ENCODE measurements at regions not wholly inside any gene's neighbourhood (a gene's known extent, or its start where the extent isn't known, plus 50 kb on each side); places are given as distances from the start of the nearest gene placed in this dataset.
A peak's percentile ranks its signal among the peaks of the same experiment; 100 is the strongest.

DNA sequence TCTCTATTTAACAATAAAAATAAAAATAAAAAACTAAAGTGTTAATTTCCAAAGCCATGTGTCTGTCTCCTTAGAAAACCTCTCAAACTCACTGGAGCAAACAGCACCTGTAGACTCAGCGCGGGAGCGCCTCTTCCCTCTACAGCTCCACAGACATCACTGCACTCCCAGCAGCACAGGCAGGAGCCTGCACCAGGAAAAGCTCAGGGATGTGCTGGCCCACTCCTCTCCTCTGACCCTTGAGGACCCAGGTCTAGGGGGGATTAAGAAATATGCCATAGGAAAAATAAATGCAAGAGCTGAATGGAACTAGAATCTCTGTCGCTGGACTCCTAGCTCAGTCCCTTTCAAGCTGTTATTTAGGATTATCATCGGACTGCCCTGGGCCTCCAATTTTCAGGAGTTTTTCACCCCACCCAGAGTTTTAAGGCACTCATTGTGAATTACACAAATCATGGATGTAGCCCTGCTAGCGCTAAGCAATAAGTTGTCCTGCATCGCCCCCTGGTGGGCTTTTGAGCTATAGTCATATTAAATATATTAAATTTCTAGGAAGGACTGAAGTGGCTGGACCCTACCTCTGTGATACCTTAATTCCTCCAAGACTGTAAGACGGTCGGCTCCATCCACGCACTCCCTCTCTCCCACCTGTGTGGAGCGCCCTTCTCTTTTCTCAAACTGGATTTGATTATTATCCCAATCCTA is 333.9 kb downstream of the UQCRFS1 start:
- peak; percentile 31 for DNase-seq

DNA sequence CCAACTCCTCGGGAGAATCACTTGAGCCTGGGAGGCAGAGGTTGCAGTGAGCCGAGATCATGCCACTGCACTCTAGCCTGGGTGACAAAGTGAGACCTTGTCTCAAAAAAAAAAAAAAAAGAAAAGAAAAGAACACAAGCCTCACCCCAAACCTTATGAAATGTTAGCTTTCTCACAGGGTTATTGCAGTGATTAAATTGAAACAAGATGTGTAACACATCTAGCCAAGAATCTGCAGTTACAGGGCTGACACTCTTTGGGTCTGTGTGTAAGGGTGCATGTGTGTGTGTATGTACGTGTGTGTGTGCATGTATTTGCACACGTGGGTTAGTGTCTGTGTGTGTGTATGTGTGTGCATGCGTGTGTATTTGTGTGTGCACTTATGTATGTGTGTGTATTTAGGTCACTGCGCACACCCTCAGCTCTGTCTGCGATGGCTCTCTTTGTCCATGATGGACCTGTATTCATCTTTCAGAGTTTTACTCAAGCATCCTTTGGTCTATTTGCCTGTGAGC is 336.3 kb downstream of the UQCRFS1 start:
- DNase-seq, result no peak

DNA sequence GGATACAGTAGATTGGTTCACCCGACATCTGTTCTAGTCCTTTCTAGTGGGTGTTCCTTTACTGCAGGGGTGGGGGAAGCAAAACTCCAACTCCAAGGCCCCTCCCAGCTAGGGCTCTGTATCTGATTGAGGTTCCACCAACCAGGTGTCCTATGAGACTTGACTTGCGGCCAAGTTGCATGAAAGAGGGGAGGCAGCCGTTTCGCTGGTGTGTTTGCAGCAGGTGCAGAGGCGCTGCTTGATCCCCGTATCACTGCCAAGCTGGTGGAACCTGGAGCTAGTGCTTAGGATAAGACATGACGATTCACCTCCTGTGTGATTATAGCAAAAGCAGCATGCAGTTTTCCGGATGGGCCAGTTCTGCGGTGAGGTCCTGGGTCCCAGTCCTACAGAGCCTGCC is 338.2 kb downstream of the UQCRFS1 start:
- DNase-seq, result no peak

DNA sequence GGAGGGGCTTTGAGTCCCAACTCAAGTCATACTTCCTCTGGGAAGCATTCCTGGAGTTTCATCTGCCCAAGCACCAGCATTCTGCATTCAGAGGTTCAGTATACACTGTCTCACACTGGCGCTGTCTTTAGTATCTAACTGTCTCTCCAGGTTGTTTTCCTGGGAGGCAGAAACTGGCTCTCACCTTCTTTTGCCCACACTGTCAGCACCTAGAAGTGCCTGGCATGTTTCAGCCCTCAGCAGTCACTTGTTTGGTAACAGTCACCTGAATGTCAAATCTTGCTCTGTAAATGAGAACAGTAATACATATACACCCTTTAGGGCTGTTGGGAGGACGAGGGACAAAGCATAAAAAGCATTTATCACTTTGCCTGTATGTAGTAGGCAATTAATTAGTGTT is 339.6 kb downstream of the UQCRFS1 start:
- DNase-seq, result no peak

DNA sequence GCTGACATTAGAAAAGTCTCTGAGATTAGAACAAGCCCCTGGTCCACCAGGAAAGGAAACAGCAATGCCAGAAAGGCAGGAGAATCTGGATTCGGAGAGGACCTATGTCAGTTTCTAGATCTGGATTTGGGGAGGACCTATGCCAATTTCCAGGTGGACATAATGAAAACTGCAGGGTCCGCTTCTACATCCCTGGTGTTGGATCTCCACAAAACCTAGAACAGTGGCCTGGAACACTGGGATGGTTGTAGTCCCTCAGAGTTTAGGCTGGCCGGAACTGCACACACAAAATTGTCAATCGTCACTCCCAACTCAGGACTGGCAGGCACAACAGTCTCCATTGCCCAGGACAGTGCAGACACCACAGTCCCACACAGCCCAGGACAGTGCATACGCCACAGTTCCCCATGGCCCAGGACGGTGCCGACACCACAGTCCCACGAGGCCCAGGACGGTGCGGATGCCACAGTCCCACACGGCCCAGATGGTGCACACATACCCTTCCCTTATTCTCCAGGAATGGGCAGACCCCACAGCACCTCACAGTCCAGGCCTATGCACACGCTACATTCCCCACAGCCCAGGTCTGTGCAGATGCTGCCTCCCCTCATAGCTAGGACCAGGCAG is 341.7 kb downstream of the UQCRFS1 start:
- no peak for DNase-seq

DNA sequence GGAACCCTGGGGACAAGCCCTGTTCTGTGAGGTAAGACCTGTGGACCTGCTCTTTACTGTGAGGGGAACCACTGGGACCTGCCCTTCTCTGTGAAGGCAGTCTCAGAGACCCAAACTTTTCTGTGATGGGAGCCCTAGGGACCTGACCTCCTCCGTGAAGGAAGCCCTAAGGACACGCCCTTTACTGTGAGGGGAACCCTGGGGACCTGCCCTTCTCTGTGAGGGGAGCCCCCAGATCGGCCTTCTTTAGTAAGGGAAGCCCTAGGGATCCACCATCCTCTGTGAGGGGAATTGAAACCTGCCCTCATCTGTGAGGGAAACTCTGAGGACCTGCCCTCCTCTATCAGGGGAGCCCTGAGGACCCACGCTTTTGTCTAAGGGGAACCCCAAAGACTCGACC is 343.5 kb downstream of the UQCRFS1 start:
- DNase-seq, result no peak

DNA sequence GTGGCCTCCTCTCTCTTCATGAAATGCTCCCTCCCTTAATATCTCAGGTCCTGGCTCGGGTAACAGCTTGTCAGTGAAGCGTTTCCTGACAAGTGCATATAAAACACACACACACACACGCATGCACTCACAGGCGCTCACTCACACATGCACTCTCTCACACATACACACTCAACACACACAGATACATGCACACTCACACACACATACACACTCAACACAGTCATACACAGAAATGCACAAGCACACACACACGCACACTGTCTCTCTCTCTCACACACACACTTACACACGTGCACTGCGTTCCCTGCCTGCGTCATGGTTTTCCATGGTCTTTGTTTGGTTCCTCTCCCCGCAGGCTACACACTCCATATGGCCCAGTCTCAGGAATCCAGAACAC is 344.1 kb downstream of the UQCRFS1 start:
- no peak for DNase-seq

DNA sequence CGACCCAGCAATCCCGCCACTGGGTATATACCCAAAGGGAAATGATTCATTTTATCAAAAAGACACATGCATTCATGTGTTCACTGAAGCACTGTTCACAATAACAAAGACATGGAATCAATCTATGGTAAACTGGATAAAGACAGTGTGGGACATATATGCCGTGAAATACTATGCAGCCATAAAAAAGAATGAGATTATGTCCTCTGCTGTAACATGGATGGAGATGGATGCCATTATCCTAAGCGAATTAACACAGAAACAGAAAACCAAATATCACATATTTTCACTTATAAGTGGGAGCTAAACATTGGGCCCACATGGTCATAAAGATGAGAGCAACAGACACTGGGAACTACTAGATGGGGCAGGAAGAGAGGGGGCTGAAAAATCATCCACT is 345.0 kb downstream of the UQCRFS1 start:
- DNase-seq, result no peak

DNA sequence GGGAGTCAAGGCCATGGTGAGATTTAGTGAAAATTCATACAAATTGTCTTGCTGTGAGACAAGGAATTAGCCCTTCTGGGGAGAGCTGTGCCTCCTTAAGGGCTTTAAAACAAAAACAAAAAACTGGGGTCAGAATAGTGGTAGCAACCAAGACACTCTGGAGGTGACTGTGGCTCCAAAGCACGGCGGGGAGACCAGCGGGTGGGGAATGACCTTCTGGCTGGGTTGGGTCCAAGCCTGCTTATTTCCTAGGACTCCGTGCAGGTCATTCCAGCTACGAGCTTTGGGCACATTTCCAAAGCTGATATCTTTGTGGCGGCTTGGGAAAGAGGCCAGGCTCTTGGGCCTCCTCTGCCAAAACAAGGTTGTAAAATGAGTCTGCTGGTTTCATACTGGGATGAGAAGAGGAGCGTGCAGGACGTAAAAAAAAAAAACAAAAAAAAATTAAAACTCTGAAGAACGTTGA is 348.3 kb downstream of the UQCRFS1 start:
- no peak for DNase-seq

DNA sequence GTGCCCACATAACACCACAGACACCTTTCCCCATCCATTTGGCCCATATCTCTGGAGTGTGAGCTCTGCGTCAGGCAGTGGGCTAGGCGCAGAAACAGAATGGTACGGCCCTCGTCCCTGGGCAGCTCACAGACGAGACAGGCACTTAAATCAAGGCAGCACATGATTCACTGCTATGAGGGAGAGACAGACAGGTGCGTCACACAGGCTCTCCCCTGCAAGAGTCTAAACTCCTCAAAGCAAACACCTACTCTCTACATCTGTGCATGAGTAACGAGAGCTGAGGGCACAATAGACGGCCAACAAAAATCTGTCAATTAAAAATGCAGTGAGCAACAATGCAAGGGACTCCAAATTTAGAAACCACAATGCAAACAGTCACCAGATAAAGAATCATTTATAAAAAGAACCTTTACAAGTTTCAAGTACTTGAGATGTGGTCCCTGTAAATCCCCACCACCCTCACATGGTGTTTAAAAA is 348.9 kb downstream of the UQCRFS1 start:
- no peak for DNase-seq

DNA sequence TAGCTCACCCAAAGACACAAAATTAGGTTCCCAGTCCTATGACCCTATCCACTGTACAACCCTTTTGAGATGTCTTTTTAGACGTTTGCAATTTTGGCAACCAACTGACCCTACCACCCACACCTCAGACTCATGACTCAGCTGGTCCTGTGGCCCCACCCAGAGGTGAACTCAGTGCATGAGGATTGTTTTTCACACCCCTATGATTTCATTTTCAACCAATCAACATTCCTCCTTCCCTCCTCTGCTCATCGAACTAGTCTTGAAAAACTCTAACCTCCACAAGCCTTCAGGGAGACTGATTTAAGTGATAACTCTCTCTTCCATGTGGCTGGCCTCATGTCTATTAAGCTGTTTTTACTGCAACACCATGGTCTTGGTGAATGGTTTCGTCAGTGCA is 350.7 kb downstream of the UQCRFS1 start:
- DNase-seq, result no peak

DNA sequence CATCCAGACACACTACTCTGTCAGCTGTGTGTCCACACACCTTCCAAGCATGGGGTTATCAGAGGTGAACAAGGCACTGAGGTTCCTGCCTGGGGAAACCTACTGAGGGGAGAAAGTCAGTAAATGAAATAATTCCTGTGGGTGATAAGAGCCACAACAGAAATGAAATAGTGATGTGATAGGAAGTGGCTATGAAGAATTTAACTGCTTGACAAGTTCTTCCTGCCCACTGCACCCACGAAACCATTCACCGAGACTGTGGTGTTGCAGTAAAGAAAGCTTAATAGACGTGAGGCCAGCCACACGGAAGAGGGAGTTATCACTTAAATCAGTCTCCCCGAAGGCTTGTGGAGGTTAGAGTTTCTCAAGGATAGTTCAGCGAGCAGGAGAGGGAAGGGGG is 353.1 kb downstream of the UQCRFS1 start:
- no peak for DNase-seq

DNA sequence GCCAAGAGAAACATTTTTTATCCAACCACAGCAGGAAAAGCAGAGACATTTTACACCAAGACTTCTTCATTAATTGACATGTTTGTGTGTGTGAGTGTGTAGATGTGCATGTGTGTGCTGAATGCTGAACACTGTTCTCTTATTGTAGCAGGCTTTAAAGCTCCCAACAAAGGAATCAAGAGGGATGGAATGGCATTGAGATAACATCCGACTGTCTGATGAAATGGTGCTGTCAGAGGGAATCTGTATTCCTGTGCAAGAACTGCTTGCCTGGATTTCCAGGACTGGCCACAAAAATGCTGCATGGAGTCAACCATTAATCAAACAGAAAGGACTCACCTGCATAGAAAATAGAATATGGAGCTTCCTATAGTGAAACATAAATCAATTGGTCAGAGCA is 354.0 kb downstream of the UQCRFS1 start:
- no peak for DNase-seq

DNA sequence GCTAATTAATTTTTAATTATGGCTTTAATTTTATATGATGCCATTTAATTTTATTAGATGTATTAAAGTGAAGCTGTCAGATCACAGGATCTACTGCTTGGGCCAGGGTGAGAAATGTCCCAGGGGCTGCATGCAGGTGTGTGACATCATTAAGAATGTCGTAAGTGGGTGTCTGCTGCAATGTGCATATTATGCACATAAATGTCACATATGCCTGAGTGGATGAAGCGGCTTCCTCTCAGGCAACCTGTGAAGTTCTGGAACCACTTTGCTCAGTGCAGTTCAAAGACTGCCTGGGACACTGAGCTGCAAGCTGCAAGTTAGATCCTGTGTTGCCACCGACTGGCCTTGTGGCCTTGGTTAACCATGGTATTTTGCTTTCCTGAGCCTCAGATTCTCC is 355.0 kb downstream of the UQCRFS1 start:
- DNase-seq, result no peak

DNA sequence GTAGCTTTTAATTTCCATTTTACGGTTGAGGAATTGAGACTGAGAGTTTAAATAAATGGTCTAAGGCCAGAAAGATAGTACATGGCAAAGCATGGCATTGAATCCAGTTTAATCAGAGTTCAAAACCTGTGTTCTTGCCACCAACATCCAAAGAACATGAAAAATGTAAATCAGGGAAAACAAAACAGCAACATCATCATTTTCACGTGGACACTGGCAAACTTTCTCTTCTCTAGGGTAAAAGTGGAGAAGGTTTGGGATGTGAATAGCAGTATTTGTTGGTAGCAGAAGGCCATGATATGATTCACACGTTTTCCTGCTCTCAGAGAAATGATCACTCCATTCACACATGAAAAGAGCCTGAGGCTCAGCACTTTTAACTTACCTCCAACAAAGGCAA is 357.7 kb downstream of the UQCRFS1 start:
- no peak for DNase-seq

DNA sequence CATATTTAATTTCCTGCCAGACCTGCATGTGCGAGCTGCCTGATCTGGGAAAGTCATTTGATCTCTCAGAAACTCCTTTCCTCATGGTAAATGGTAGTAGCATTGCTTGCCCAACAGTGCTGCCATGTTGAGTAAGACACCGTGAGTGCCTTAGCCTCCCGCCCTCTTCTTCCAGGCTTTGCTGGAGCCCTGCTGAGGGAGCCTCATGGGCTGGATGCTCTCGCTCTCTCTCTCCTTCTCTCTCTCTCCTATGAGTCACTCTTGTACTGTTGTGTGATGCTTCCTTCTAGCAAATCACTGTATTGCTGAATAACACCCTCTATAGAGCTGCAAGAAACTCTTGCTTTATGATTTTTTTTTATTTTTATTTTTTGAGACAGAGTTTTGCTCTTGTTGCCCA is 365.5 kb downstream of the UQCRFS1 start:
- no peak for DNase-seq

DNA sequence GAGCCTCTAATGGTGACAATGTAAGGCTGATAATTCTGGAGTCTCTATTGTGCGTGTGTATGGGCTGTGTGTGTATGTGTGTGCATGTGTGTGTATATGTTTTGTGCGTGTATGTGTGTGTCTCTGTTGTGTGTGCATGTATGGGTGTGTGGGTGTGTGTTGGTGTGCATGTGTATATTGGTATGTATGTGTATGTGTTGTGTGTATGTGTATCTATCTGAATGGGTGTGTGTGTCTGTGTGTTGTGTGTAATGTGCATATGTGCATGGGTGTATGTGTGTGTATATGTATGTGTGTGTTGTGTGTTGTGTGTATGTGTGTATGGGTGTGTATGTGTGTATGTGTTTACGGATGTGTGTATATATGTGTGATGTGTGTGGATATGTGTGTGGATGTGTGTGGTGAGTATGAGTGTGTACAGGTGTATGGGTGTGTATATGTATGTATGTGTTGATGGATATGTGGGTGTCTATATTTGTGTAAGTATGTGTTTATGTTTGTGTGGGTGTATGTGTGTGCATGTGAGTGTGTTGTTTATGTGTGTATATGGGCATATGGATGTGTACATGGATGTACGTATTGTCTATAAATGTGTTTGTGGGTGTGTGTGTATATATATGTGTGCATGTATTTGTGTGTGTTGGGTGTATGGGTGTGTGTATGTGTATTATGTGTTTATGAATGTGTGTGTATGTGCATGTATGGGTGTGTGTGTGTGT is 366.7 kb downstream of the UQCRFS1 start:
- DNase-seq, result no peak

DNA sequence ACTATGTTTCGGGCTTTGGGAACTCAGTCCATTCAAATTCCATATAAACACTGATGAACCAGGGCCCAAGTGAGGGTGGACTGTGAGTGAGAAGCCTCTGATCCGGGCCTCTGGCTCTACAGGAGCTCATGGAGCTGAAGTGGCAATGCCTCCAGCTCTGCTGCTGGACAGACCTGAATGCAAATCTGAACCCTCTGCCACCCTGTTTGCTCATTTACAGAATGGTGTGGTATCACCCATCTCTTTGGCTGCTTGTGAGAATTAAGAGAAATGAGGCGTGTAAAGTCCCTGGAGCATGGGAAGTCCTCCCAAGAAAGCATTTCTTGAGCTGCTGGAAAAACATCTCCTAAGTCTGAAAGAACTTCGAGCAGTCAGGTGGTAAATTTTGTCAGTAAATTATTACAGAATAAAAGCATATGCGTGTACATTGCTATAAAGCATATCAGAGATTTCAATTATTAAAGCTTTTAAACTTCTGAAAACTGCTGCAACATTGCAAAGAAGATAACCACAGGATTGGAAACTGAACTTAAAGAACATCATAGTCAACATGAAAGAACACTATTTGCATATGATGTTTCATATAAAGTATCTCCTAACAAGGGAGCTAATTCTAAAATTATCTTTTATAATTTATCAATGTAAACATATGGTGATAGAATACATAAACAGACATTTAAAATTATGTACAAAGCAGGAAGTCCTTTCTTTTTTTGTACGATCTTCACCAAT is 369.0 kb downstream of the UQCRFS1 start:
- no peak for DNase-seq

DNA sequence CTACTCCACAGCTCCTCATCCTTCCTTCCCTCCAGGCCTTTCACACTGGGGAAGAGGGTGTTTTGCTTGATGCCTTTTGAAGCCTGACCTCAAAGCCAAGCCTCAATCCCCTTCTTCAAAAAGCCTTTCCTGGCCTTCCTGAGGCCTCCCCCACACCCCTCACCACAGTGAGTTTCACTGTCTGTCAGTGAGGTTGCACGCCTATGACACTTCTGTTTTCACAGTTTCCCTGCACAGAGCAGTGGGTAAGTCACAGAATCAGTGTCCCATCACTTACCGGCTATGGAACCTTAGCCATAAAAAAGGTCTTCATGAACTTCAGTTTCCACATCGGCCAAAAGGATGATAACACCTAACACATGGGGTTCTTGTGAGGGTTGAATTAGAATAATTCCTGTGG is 371.4 kb downstream of the UQCRFS1 start:
- DNase-seq, result no peak

DNA sequence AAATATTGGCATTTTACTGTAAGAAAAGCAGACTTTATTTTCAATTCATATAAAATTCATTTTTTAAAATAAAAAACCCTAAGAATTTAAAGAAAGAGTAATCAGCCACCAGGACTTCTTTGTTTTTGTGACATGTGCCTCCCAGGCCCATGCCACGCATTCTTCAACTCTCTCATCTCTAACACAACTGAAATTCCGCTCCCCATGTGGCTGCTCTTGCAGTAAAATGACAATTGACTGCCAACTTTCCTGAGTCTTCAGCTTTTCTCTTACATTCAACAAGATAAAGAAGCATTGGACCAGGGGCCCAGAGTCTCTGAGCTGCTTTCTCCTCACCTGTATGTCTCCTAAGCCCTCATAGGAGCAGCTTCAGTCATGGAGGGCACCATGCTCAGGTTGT is 372.1 kb downstream of the UQCRFS1 start:
- DNase-seq, result no peak

DNA sequence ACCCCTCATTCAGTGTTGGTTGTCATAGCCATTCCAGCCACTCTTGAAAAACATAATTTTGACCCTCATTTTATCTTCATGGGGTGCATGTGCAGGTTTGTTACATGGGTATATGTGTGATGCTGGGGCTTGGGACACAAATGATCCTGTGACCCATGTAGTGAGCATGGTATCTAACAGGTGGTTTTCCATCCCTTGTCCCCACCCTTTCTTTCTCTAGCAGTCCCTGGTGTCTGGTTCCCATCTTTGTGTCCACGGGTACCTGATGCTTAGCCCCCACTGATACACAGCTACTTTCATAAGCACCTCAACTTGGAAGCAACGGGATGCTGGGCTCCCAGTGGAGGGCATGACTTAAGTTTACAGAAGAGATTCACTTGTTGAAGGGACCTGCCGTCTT is 373.5 kb downstream of the UQCRFS1 start:
- DNase-seq, result no peak

DNA sequence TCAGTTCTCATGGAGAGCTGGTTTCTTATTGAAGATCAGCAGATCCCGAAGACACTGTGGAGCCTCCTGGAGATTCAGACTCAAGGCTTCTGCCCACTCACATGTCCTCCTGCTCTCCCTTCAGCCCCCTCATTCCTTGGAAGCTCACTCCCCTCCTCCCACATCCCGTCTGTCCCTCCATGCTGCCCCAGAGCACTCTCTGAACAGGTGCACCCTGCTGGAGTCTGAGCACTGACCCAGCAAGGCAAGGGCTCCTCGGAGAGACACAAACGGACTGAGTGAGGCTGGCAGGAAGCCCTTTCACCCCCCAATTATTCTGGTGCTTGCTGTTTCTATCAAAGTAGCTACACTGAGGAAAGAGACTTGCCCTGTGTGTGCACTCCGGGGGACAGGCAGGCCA is 374.0 kb downstream of the UQCRFS1 start:
- DNase-seq, result no peak

DNA sequence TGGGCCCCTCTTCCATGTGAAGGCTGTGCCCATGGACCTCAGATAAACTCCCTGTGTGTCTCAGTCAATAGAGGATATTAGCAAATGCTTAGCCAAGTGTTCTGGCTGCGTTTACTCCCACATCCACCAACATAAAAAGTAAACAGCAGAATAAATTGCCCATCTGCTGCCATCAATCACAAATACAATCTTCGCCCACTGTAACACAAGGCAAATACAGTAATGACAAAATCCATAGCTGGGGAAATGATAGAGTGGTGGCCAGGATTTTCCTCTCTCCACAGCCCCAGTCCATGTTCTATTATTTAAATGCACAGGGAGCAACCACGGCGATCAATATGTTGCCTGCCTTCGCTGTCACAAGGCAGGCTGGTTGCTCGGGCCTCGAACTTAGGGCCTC is 376.5 kb downstream of the UQCRFS1 start:
- no peak for DNase-seq
